Suprapubic skin (tissue), 4 donors: ENCODE measurements at regions not wholly inside any gene's neighbourhood (a gene's known extent, or its start where the extent isn't known, plus 50 kb on each side); places are given as distances from the start of the nearest gene placed in this dataset.

Experiments
- EP300 ChIP-seq: sonication (generic); formaldehyde crosslinking; IDR thresholded peaks from one replicate; pipeline ENCODE4 v1.6.1; 2017; ENCODE audit warnings: antibody characterized with exemption
- POLR2A ChIP-seq, 2 donors: fragments of 450-650 bp; IDR thresholded peaks; one replicate each; pipeline ENCODE4 v1.6.1; 2017; ENCODE audit warnings: antibody characterized with exemption in 2 of 2, mild to moderate bottlenecking in 2 of 2, moderate library complexity in 2 of 2
- POLR2AphosphoS5 ChIP-seq, 3 donors: sonication (generic); formaldehyde crosslinking; IDR thresholded peaks; one replicate each; pipeline ENCODE4 v1.6.1; 2017; ENCODE audit warnings: antibody characterized with exemption in 3 of 3
- TF ChIP-seq, protein P1 (sequence below), 2 donors: fragments of 200-600 bp in 1 of 2; fragments of 450-650 bp in 1 of 2; sonication (generic) in 1 of 2; IDR thresholded peaks; one replicate each; pipeline ENCODE4 v1.5.1; 2016 to 2019; ENCODE audit warnings: antibody characterized with exemption in 2 of 2, mild to moderate bottlenecking in 1 of 2, moderate library complexity in 1 of 2

DNA sequence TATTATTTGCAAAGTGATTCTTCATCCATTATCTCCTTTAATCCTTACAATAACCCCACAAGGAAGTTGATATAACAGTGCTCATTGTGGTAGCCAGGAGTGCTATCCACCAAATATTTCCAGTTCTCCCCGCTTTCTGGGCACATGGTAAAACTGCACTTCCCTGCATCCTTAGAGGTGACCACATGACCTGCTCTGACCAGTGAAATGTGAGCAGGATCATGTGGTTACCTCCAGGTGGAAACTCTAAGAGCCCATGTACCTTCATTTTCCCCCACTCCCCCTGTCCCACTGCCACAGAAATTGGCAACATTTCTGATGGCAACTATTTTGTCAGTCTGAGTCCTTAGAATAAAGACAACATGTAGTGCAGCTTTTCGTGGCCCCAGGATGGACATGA lies 89.7 kb downstream of the MRPL46 start:
- TF ChIP-seq, protein P1, sequence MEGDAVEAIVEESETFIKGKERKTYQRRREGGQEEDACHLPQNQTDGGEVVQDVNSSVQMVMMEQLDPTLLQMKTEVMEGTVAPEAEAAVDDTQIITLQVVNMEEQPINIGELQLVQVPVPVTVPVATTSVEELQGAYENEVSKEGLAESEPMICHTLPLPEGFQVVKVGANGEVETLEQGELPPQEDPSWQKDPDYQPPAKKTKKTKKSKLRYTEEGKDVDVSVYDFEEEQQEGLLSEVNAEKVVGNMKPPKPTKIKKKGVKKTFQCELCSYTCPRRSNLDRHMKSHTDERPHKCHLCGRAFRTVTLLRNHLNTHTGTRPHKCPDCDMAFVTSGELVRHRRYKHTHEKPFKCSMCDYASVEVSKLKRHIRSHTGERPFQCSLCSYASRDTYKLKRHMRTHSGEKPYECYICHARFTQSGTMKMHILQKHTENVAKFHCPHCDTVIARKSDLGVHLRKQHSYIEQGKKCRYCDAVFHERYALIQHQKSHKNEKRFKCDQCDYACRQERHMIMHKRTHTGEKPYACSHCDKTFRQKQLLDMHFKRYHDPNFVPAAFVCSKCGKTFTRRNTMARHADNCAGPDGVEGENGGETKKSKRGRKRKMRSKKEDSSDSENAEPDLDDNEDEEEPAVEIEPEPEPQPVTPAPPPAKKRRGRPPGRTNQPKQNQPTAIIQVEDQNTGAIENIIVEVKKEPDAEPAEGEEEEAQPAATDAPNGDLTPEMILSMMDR (IDR thresholded peaks at IDR 0.05): no peak
- TF ChIP-seq POLR2AphosphoS5 (IDR thresholded peaks at IDR 0.05) (no peak), EP300 (no peak), POLR2A (IDR thresholded peaks at IDR 0.05) (no peak)
